Retinal pigment epithelial cell (primary cell): ENCODE measurements at regions not wholly inside any gene's neighbourhood (a gene's known extent, or its start where the extent isn't known, plus 50 kb on each side); places are given as distances from the start of the nearest gene placed in this dataset.

Experiments used
- DNase-seq: peaks from one replicate; pipeline ENCODE4 v3.0.0-alpha.2; 2010; ENCODE audit warnings: low read depth
- H3K4me3 ChIP-seq: 2 replicates; pipeline ENCODE4 v1.5.1; 2011; ENCODE audit warnings: mild to moderate bottlenecking, low read length, control low read depth, moderate library complexity
- CTCF ChIP-seq: conservative IDR thresholded peaks from 2 replicates; pipeline ENCODE4 v1.5.1; 2011; ENCODE audit warnings: low read depth, low read length, control low read depth, inconsistent platforms

GRCh38 chr3:68009900-68010299 lies 355.5 kb upstream of the SUCLG2 start:
- no peak overlapping the region for H3K4me3 ChIP-seq

DNA sequence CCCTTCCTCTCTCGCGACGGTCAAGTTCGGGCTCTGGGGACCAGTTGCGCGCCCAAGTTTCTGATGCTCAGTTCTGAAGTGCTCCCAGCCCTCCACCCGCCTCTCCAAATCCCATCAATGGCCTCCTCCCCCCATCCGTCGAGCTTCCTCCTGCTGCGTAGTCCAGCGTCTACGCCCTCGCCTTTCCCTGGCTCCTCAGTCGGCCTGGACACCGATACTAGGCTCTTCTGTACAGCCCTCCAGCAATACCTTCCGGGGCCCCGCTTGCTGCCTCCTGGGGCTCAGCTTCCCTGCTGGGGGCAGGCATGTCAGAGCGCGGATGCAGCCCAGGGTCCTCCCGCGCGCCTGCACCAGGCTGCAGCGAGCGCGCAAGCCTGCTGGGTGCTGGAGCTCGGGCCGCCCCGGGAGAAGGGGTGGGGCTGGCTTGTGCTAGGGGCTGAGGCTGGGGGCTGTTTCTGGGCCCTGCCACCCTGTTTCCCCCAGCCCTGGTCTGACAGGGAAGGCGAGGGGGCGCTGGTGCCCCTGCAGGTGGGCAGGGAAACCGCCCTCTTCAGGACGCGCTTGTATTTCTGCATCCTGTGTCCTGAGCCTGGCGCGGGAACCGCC lies 353.3 kb upstream of the SUCLG2 start:
- H3K4me3 ChIP-seq, result peak overlapping the region; percentile 4
- no peak for DNase-seq
- TF ChIP-seq CTCF, result peak; percentile 10

More at GRCh38 chr3:68009900-68010299, 355.5 kb upstream of the SUCLG2 start:
- TF ChIP-seq CTCF, result no peak
- no peak for DNase-seq

GRCh38 chr3:68006646-68007045 lies 352.2 kb upstream of the SUCLG2 start:
- no peak overlapping the region for H3K4me3 ChIP-seq
- no peak for TF ChIP-seq CTCF
- DNase-seq, result no peak

- DNase-seq, result no peak
- TF ChIP-seq CTCF, result no peak
- no peak overlapping the region for H3K4me3 ChIP-seq
Observed at GRCh38 chr3:68004091-68004490, 349.7 kb upstream of the SUCLG2 start.

DNA sequence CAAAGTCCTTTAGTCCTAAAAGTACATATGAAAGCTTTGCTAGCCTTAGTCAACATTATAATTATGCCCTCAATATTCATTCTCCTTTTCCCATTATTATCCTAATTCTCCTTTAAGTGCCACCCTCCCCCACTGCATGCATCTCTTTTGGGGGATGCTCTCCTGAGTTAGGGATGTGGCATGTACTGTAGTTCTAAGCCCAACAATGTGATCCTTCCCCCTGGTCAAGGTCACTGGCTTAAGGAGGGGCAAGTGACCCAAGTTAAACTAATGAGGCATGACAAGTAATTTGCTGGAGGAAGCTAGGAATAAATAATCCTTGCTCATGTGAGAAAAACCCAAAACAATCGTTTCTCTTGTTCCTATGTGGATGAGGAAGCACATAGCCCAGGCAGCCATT lies 343.9 kb upstream of the SUCLG2 start:
- TF ChIP-seq CTCF, result no peak
- no peak for DNase-seq
- H3K4me3 ChIP-seq, result no peak overlapping the region

GRCh38 chr3:67995206-67995605 lies 340.8 kb upstream of the SUCLG2 start:
- DNase-seq, result no peak
- TF ChIP-seq CTCF, result no peak

DNA sequence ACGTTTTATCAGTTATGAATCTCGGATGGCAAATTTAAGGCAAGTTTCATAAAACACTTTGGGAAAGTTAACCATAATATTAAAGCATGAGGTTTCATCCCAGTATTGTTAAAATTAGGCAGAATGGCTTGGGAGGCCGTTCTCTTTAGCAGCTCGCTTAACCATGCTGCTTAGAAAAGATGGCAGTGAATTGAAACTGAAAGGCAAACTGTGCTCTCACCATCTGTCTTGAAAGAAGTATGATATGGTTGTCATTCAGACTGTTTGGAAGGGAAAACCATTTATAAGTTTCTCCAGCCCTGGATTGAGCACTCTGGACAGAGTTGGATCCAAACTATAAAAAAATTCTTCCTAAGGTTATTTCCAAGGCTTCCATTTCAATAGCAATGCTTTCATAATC lies 332.3 kb upstream of the SUCLG2 start:
- TF ChIP-seq CTCF, result no peak
- no peak for DNase-seq
- no peak overlapping the region for H3K4me3 ChIP-seq

More at GRCh38 chr3:67995206-67995605, 340.8 kb upstream of the SUCLG2 start:
- no peak overlapping the region for H3K4me3 ChIP-seq
